ENCODE measurements at regions not wholly inside any gene's neighbourhood (a gene's known extent, or its start where the extent isn't known, plus 50 kb on each side); places are given as distances from the start of the nearest gene placed in this dataset.

GRCh38 chr12:89122852-89123251 is 229.4 kb downstream of the DUSP6 start:
- H3K9me3 Mint-ChIP-seq = no peaks in the 10 kb centered on the region
- DNase-seq = no peak

GRCh38 chr12:89117448-89118034 is 234.8 kb downstream of the DUSP6 start:
- H3K27me3 Mint-ChIP-seq (ENCODE audit: insufficient read depth) = no peaks in the 10 kb centered on the region
- H3K27ac Mint-ChIP-seq = no peak overlapping the region
- no peaks in the 10 kb centered on the region for H3K27me3 ChIP-seq (ENCODE audit: control insufficient read depth, insufficient read depth, low read length, poor library complexity, severe bottlenecking)
- no peaks in the 10 kb centered on the region for H3K9me3 ChIP-seq (ENCODE audit: control insufficient read depth, low read length)
- H3K9ac ChIP-seq (ENCODE audit: extremely low read depth, low read length, poor library complexity, severe bottlenecking) = no peak overlapping the region
- H3K36me3 Mint-ChIP-seq (ENCODE audit: low read depth) = no peaks in the 10 kb centered on the region
- no peak overlapping the region for H3K27ac ChIP-seq (ENCODE audit: low read depth, low read length)
- DNase-seq = no peak
- no peaks in the 10 kb centered on the region for H3K9me3 Mint-ChIP-seq
- WGBS, 2 experiments (ENCODE audit: insufficient coverage in 1 of 2, insufficient read length in 1 of 2) = 61 to 75% methylated on average over 2 of the region's 2 CpGs
- no peak for TF ChIP-seq CTCF (conservative IDR thresholded peaks at IDR 0.05)
- H3K4me3 Mint-ChIP-seq = no peak overlapping the region
- H3K4me1 Mint-ChIP-seq = peaks cover 8% of the 10 kb centered on the region
- no peaks in the 10 kb centered on the region for H3K36me3 ChIP-seq (ENCODE audit: control insufficient read depth, insufficient read depth, low read length)
- H3K4me1 ChIP-seq (ENCODE audit: control insufficient read depth, insufficient read depth, low read length) = peaks cover 5% of the 10 kb centered on the region
- no peak overlapping the region for H3K4me3 ChIP-seq (ENCODE audit: low read length)

More at GRCh38 chr12:89122852-89123251, 229.4 kb downstream of the DUSP6 start:
- H3K27ac ChIP-seq (ENCODE audit: low read depth, low read length) = no peak overlapping the region
- Mint-ChIP-seq H3K4me1 (peaks cover 6% of the 10 kb centered on the region), H3K27me3 (ENCODE audit: insufficient read depth) (no peaks in the 10 kb centered on the region), H3K36me3 (ENCODE audit: low read depth) (no peaks in the 10 kb centered on the region), H3K27ac (no peak overlapping the region), H3K4me3 (no peak overlapping the region)
- H3K9me3 ChIP-seq (ENCODE audit: control insufficient read depth, low read length) = no peaks in the 10 kb centered on the region
- H3K36me3 ChIP-seq (ENCODE audit: control insufficient read depth, insufficient read depth, low read length) = no peaks in the 10 kb centered on the region
- H3K4me3 ChIP-seq (ENCODE audit: low read length) = no peak overlapping the region
- no peak overlapping the region for H3K9ac ChIP-seq (ENCODE audit: extremely low read depth, low read length, poor library complexity, severe bottlenecking)
- H3K4me1 ChIP-seq (ENCODE audit: control insufficient read depth, insufficient read depth, low read length) = peaks cover 10% of the 10 kb centered on the region
- 88 to 100% methylated on average over 1 of the region's 1 CpG for WGBS, 2 experiments (ENCODE audit: insufficient coverage in 1 of 2, insufficient read length in 1 of 2)
- H3K27me3 ChIP-seq (ENCODE audit: control insufficient read depth, insufficient read depth, low read length, poor library complexity, severe bottlenecking) = no peaks in the 10 kb centered on the region
- TF ChIP-seq CTCF (conservative IDR thresholded peaks at IDR 0.05) = no peak

GRCh38 chr12:89111964-89112363 is 240.3 kb downstream of the DUSP6 start:
- Histone ChIP-seq H3K36me3 (ENCODE audit: control insufficient read depth, insufficient read depth, low read length) (no peaks in the 10 kb centered on the region), H3K4me1 (ENCODE audit: control insufficient read depth, insufficient read depth, low read length) (no peaks in the 10 kb centered on the region), H3K4me3 (ENCODE audit: low read length) (no peak overlapping the region), H3K9me3 (ENCODE audit: control insufficient read depth, low read length) (no peaks in the 10 kb centered on the region), H3K27ac (ENCODE audit: low read depth, low read length) (no peak overlapping the region), H3K27me3 (ENCODE audit: control insufficient read depth, insufficient read depth, low read length, poor library complexity, severe bottlenecking) (no peaks in the 10 kb centered on the region), H3K9ac (ENCODE audit: extremely low read depth, low read length, poor library complexity, severe bottlenecking) (no peak overlapping the region)
- DNase-seq = no peak
- no peak for TF ChIP-seq CTCF (conservative IDR thresholded peaks at IDR 0.05)
- Mint-ChIP-seq H3K27me3 (ENCODE audit: insufficient read depth) (no peaks in the 10 kb centered on the region), H3K4me1 (no peaks in the 10 kb centered on the region), H3K4me3 (no peak overlapping the region), H3K27ac (no peak overlapping the region), H3K36me3 (ENCODE audit: low read depth) (no peaks in the 10 kb centered on the region), H3K9me3 (no peaks in the 10 kb centered on the region)
- 93 to 100% methylated on average over 1 to 2 of the region's 2 CpGs for WGBS, 2 experiments (ENCODE audit: insufficient coverage in 1 of 2, insufficient read length in 1 of 2)
